IMR-90 (cell line): ENCODE measurements at regions not wholly inside any gene's neighbourhood (a gene's known extent, or its start where the extent isn't known, plus 50 kb on each side); places are given as distances from the start of the nearest gene placed in this dataset.

Source experiments
- ATAC-seq: fragments of 200-7000 bp; cut with Tn5 transposase; 2 replicates; pipeline ENCODE4 v1.9.1; 2020; ENCODE audit warnings: low read depth, mild to moderate bottlenecking, moderate library complexity
- BruUV-seq: library from RNA; stranded (reverse); fragments of 400-500 nt; replicated peaks from 2 replicates; lab custom pipeline; 2021; lab: Mats Ljungman, UMichigan
- CTCF ChIA-PET: fragments of 300-600 bp; formaldehyde crosslinking; extraction: SDS; loops from one replicate; lab custom pipeline; 2021; ENCODE audit warnings: antibody characterized with exemption; lab: Yijun Ruan, JAX
- POLR2A ChIA-PET: fragments of 300-600 bp; sonication (Branson Sonifier 250); formaldehyde crosslinking; loops from one replicate; lab custom pipeline; 2022; ENCODE audit warnings: antibody characterized with exemption; ENCODE audit not compliant: unreplicated experiment; lab: Charles Lee
- DNase-seq: peaks from one replicate; pipeline ENCODE4 v3.0.0; 2013
- H2AFZ ChIP-seq: replicated peaks from 2 replicates; pipeline ENCODE3; 2013; ENCODE audit warnings: low read length, mild to moderate bottlenecking; ENCODE audit not compliant: poor library complexity
- H2AK5ac ChIP-seq: 2 replicates; pipeline ENCODE4 v1.6.1; 2013; ENCODE audit warnings: low read depth, low read length, inconsistent platforms
- H2AK9ac ChIP-seq: replicated peaks from 2 replicates; pipeline ENCODE3; 2013; ENCODE audit warnings: mild to moderate bottlenecking, low read depth, low read length, moderate library complexity; ENCODE audit not compliant: poor library complexity
- H2BK120ac ChIP-seq: 2 replicates; pipeline ENCODE4 v1.6.1; 2013; ENCODE audit warnings: low read depth, low read length, inconsistent platforms
- H2BK15ac ChIP-seq: 3 replicates; pipeline ENCODE4 v1.6.1; 2013; ENCODE audit warnings: low read depth, low read length, inconsistent platforms
- H2BK20ac ChIP-seq: 2 replicates; pipeline ENCODE4 v1.6.1; 2013; ENCODE audit warnings: low read depth, mild to moderate bottlenecking, inconsistent platforms, low read length, moderate library complexity
- H2BK5ac ChIP-seq: 2 replicates; pipeline ENCODE4 v1.6.1; 2013; ENCODE audit warnings: mild to moderate bottlenecking, low read depth, low read length, inconsistent platforms; ENCODE audit not compliant: poor library complexity, severe bottlenecking
- H3K14ac ChIP-seq: replicated peaks from 2 replicates; pipeline ENCODE4 v1.6.1; 2013; ENCODE audit warnings: low read depth, low read length, inconsistent platforms
- H3K18ac ChIP-seq: 2 replicates; pipeline ENCODE4 v1.6.1; 2013; ENCODE audit warnings: low read depth, low read length, control low read depth
- H3K23ac ChIP-seq: 2 replicates; pipeline ENCODE4 v1.6.1; 2013; ENCODE audit warnings: low read depth, low read length, inconsistent platforms
- H3K27ac ChIP-seq: 2 replicates; pipeline ENCODE4 v1.5.1; 2013; ENCODE audit warnings: mild to moderate bottlenecking, control low read depth, low read length; ENCODE audit not compliant: insufficient read depth
- H3K27me3 ChIP-seq: 2 replicates; pipeline ENCODE4 v1.6.1; 2013; ENCODE audit warnings: low read length; ENCODE audit not compliant: control insufficient read depth, insufficient read depth
- H3K36me3 ChIP-seq: 2 replicates; pipeline ENCODE4 v1.6.1; 2013; ENCODE audit warnings: low read length, mixed read lengths; ENCODE audit not compliant: control insufficient read depth, insufficient read depth
- H3K4ac ChIP-seq: 2 replicates; pipeline ENCODE4 v1.6.1; 2013; ENCODE audit warnings: low read depth, low read length, inconsistent platforms
- H3K4me1 ChIP-seq: 2 replicates; pipeline ENCODE4 v1.6.1; 2013; ENCODE audit warnings: low read length, mixed read lengths; ENCODE audit not compliant: control insufficient read depth, insufficient read depth
- H3K4me2 ChIP-seq: 2 replicates; pipeline ENCODE4 v1.6.1; 2013; ENCODE audit warnings: low read depth, mild to moderate bottlenecking, control low read depth, low read length, moderate library complexity
- H3K4me3 ChIP-seq: 2 replicates; pipeline ENCODE4 v1.5.1; 2013; ENCODE audit warnings: low read depth, mild to moderate bottlenecking, control low read depth, low read length, moderate library complexity; ENCODE audit not compliant: insufficient read depth
- H3K56ac ChIP-seq: 2 replicates; pipeline ENCODE4 v1.6.1; 2013; ENCODE audit warnings: low read length, inconsistent platforms; ENCODE audit not compliant: insufficient read depth; ENCODE audit errors: extremely low read depth
- H3K79me1 ChIP-seq, 2 experiments: 2 replicates each; pipeline ENCODE4 v1.6.1; 2013; ENCODE audit warnings: low read length in 2 of 2, inconsistent platforms in 1 of 2, low read depth in 1 of 2
- H3K9ac ChIP-seq: 2 replicates; pipeline ENCODE4 v1.6.1; 2013; ENCODE audit warnings: low read depth, low read length, control low read depth
- H3K9me1 ChIP-seq: 2 replicates; pipeline ENCODE4 v1.6.1; 2013; ENCODE audit warnings: low read length, inconsistent platforms; ENCODE audit not compliant: insufficient read depth
- H3K9me3 ChIP-seq: 2 replicates; pipeline ENCODE4 v1.6.1; 2013; ENCODE audit warnings: low read length; ENCODE audit not compliant: control insufficient read depth, insufficient read depth
- H4K20me1 ChIP-seq: 2 replicates; pipeline ENCODE4 v1.6.1; 2013; ENCODE audit warnings: low read length, inconsistent platforms; ENCODE audit not compliant: insufficient read depth
- H4K5ac ChIP-seq: 2 replicates; pipeline ENCODE4 v1.6.1; 2013; ENCODE audit warnings: mild to moderate bottlenecking, low read depth, low read length, control low read depth
- H4K8ac ChIP-seq, 2 experiments: 2 replicates each; pipeline ENCODE4 v1.6.1; 2013; ENCODE audit warnings: low read depth in 2 of 2, low read length in 2 of 2, control low read depth in 1 of 2, inconsistent platforms in 1 of 2
- H4K91ac ChIP-seq: 2 replicates; pipeline ENCODE4 v1.6.1; 2013; ENCODE audit warnings: low read depth, low read length, inconsistent platforms; ENCODE audit not compliant: insufficient read depth
- BHLHE40 ChIP-seq: fragments of 150-350 bp; IDR thresholded peaks from 2 replicates; pipeline ENCODE4 v1.6.1; 2016; ENCODE audit warnings: mild to moderate bottlenecking, low read depth, low read length
- CEBPB ChIP-seq: IDR thresholded peaks from 2 replicates; pipeline ENCODE4 v1.6.1; 2012; ENCODE audit warnings: low read depth, low read length, improper control_type of control experiment
- CHD1 ChIP-seq: IDR thresholded peaks from 2 replicates; pipeline ENCODE4 v1.6.1; 2012; ENCODE audit warnings: low read depth, low read length, improper control_type of control experiment
- FOS ChIP-seq: fragments of 150-350 bp; IDR thresholded peaks from 2 replicates; pipeline ENCODE4 v1.6.1; 2016; ENCODE audit warnings: low read depth, low read length
- MAFK ChIP-seq: IDR thresholded peaks from 2 replicates; pipeline ENCODE4 v1.6.1; 2012; ENCODE audit warnings: low read depth, low read length, improper control_type of control experiment
- MAZ ChIP-seq: IDR thresholded peaks from 2 replicates; pipeline ENCODE4 v1.6.1; 2012; ENCODE audit warnings: low read depth, mild to moderate bottlenecking, low read length, improper control_type of control experiment, moderate library complexity, borderline replicate concordance
- MXI1 ChIP-seq: IDR thresholded peaks from 2 replicates; pipeline ENCODE4 v1.6.1; 2012; ENCODE audit warnings: low read depth, mild to moderate bottlenecking, low read length, moderate library complexity, borderline replicate concordance
- NFE2L2 ChIP-seq: fragments of 150-350 bp; IDR thresholded peaks from 2 replicates; pipeline ENCODE4 v1.6.1; 2016; ENCODE audit warnings: low read depth, mild to moderate bottlenecking, low read length
- POLR2A ChIP-seq: IDR thresholded peaks from 2 replicates; pipeline ENCODE4 v1.6.1; 2012; ENCODE audit warnings: mild to moderate bottlenecking, low read depth, low read length
- RAD21 ChIP-seq: IDR thresholded peaks from 2 replicates; pipeline ENCODE4 v1.6.1; 2012; ENCODE audit warnings: low read length, improper control_type of control experiment
- RCOR1 ChIP-seq: IDR thresholded peaks from 2 replicates; pipeline ENCODE4 v1.6.1; 2012; ENCODE audit warnings: mild to moderate bottlenecking, low read length, improper control_type of control experiment; ENCODE audit not compliant: insufficient replicate concordance
- RFX5 ChIP-seq: IDR thresholded peaks from 2 replicates; pipeline ENCODE4 v1.8.0; 2012; ENCODE audit warnings: low read depth, mild to moderate bottlenecking, low read length, moderate library complexity
- SMC3 ChIP-seq: fragments of 150-350 bp; IDR thresholded peaks from 2 replicates; pipeline ENCODE4 v1.6.1; 2016; ENCODE audit warnings: low read depth, mild to moderate bottlenecking, antibody characterized with exemption, low read length, moderate library complexity
- WGBS, 2 experiments: methylation state at CpG; one replicate each; pipeline versions ENCODE4 v1.1.5 to v1.1.7; 2013; ENCODE audit warnings: missing lambda C conversion rate in 2 of 2; ENCODE audit not compliant: insufficient read length in 1 of 2; ENCODE audit errors: extremely low coverage in 2 of 2; 5-methylcytosine and 5-hydroxymethylcytosine counted together
- dilution Hi-C: fragments of 300-500 bp; cut with HindIII; formaldehyde crosslinking; loops from one replicate; pipeline ENCODE4 v1.14.3; 2018; ENCODE audit warnings: low sequenced_read_pairs; ENCODE audit not compliant: unreplicated experiment
- in situ Hi-C: fragments of 300-500 bp; cut with MboI; formaldehyde crosslinking; loops from 3 replicates; pipeline ENCODE4 v1.14.3; 2019; ENCODE audit warnings: low sequenced_read_pairs, inconsistent platforms, mixed read lengths
- intact Hi-C: fragments of 100-400 bp; cut with micrococcal nuclease; formaldehyde crosslinking; loops from 2 replicates; pipeline ENCODE4 v1.10.0; 2022
- TF ChIP-seq, protein P1 (sequence below): fragments of 150-350 bp; IDR thresholded peaks from 2 replicates; pipeline ENCODE4 v1.6.1; 2017; ENCODE audit warnings: mild to moderate bottlenecking, antibody characterized with exemption, low read length, low read depth
- TF ChIP-seq, protein P2 (sequence below): fragments of 150-350 bp; IDR thresholded peaks from 2 replicates; pipeline ENCODE4 v1.6.1; 2016; ENCODE audit warnings: low read depth, mild to moderate bottlenecking, low read length, moderate library complexity, borderline replicate concordance
- TF ChIP-seq, protein P3 (sequence below): conservative IDR thresholded peaks from 2 replicates; pipeline ENCODE4 v1.5.1; 2012; ENCODE audit warnings: mild to moderate bottlenecking, low read depth, low read length, improper control_type of control experiment

DNA sequence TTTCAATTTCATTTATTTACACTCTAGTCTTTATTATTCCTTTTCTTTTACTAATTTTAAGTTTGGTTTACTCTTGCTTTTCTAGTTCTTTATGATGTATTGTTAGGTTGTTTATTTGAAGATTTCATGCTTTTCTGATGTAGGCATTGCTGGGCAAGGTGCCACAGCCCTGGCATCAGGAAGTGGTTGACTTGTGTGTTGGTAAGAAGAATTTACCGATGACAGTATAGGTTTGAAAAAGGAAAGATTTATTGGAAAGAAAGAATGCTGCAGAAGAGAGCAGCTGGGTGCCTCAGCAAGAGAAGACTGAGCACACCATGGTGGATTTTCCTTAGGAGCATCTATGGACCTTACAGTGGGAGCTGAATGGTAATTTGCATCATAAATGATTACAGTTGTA lies 153.2 kb downstream of the KLF8 start:
- Histone ChIP-seq H3K56ac (no peak overlapping the region), H3K14ac (no peak overlapping the region), H2BK15ac (no peak overlapping the region), H4K5ac (no peak overlapping the region), H3K18ac (no peak overlapping the region), H3K27ac (no peak overlapping the region), H3K79me1 (no peaks in the 10 kb centered on the region), H3K4ac (no peak overlapping the region), H2BK5ac (no peak overlapping the region), H3K23ac (no peak overlapping the region), H4K20me1 (no peaks in the 10 kb centered on the region), H2AK5ac (no peak overlapping the region), H3K27me3 (no peaks in the 10 kb centered on the region), H3K9me3 (no peaks in the 10 kb centered on the region), H3K36me3 (no peaks in the 10 kb centered on the region), H3K9me1 (no peaks in the 10 kb centered on the region), H3K4me2 (no peak overlapping the region), H4K91ac (no peak overlapping the region), H3K9ac (no peak overlapping the region), H2AK9ac (no peak overlapping the region), H2BK120ac (no peak overlapping the region), H2AFZ (no peak overlapping the region), H3K4me3 (no peak overlapping the region), H4K8ac (no peak overlapping the region), H2BK20ac (no peak overlapping the region), H3K4me1 (no peaks in the 10 kb centered on the region)
- DNase-seq (no peak), ATAC-seq (no peak)
- POLR2A ChIA-PET, result no interaction called here
- WGBS, 2 experiments, result 20% methylated on average over 1 of the region's 1 CpG; no CpG with 5 or more reads in 1 of the 2 experiments
- intact Hi-C loops, result no loop called here
- in situ Hi-C loops, result no loop called here
- dilution Hi-C loops, result no loop called here
- CTCF ChIA-PET, result no interaction called here
- no peak for TF ChIP-seq FOS
- no peak for TF ChIP-seq SMC3
- no peak for TF ChIP-seq RAD21
- no peak for TF ChIP-seq MAZ
- TF ChIP-seq, protein P1, sequence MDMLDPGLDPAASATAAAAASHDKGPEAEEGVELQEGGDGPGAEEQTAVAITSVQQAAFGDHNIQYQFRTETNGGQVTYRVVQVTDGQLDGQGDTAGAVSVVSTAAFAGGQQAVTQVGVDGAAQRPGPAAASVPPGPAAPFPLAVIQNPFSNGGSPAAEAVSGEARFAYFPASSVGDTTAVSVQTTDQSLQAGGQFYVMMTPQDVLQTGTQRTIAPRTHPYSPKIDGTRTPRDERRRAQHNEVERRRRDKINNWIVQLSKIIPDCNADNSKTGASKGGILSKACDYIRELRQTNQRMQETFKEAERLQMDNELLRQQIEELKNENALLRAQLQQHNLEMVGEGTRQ, result no peak
- TF ChIP-seq CHD1, result no peak
- TF ChIP-seq, protein P2, sequence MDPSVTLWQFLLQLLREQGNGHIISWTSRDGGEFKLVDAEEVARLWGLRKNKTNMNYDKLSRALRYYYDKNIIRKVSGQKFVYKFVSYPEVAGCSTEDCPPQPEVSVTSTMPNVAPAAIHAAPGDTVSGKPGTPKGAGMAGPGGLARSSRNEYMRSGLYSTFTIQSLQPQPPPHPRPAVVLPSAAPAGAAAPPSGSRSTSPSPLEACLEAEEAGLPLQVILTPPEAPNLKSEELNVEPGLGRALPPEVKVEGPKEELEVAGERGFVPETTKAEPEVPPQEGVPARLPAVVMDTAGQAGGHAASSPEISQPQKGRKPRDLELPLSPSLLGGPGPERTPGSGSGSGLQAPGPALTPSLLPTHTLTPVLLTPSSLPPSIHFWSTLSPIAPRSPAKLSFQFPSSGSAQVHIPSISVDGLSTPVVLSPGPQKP, result no peak
- TF ChIP-seq CEBPB, result no peak
- TF ChIP-seq MAFK, result no peak
- TF ChIP-seq, protein P3, sequence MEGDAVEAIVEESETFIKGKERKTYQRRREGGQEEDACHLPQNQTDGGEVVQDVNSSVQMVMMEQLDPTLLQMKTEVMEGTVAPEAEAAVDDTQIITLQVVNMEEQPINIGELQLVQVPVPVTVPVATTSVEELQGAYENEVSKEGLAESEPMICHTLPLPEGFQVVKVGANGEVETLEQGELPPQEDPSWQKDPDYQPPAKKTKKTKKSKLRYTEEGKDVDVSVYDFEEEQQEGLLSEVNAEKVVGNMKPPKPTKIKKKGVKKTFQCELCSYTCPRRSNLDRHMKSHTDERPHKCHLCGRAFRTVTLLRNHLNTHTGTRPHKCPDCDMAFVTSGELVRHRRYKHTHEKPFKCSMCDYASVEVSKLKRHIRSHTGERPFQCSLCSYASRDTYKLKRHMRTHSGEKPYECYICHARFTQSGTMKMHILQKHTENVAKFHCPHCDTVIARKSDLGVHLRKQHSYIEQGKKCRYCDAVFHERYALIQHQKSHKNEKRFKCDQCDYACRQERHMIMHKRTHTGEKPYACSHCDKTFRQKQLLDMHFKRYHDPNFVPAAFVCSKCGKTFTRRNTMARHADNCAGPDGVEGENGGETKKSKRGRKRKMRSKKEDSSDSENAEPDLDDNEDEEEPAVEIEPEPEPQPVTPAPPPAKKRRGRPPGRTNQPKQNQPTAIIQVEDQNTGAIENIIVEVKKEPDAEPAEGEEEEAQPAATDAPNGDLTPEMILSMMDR, result no peak
- TF ChIP-seq POLR2A, result no peak
- no peak for TF ChIP-seq RCOR1
- TF ChIP-seq NFE2L2, result no peak
- no peak for TF ChIP-seq RFX5
- TF ChIP-seq MXI1, result no peak
- TF ChIP-seq BHLHE40, result no peak
- no TSS peak for BruUV-seq
